IMR-90 (cell line): ENCODE measurements at regions not wholly inside any gene's neighbourhood (a gene's known extent, or its start where the extent isn't known, plus 50 kb on each side); places are given as distances from the start of the nearest gene placed in this dataset.

Source experiments
- ATAC-seq: fragments of 200-7000 bp; cut with Tn5 transposase; 2 replicates; pipeline ENCODE4 v1.9.1; 2020; ENCODE audit warnings: low read depth, mild to moderate bottlenecking, moderate library complexity
- BruUV-seq: library from RNA; stranded (reverse); fragments of 400-500 nt; replicated peaks from 2 replicates; lab custom pipeline; 2021; lab: Mats Ljungman, UMichigan
- CTCF ChIA-PET: fragments of 300-600 bp; formaldehyde crosslinking; extraction: SDS; loops from one replicate; lab custom pipeline; 2021; ENCODE audit warnings: antibody characterized with exemption; lab: Yijun Ruan, JAX
- POLR2A ChIA-PET: fragments of 300-600 bp; sonication (Branson Sonifier 250); formaldehyde crosslinking; loops from one replicate; lab custom pipeline; 2022; ENCODE audit warnings: antibody characterized with exemption; ENCODE audit not compliant: unreplicated experiment; lab: Charles Lee
- DNase-seq: peaks from one replicate; pipeline ENCODE4 v3.0.0; 2013
- H2AFZ ChIP-seq: replicated peaks from 2 replicates; pipeline ENCODE3; 2013; ENCODE audit warnings: low read length, mild to moderate bottlenecking; ENCODE audit not compliant: poor library complexity
- H2AK5ac ChIP-seq: 2 replicates; pipeline ENCODE4 v1.6.1; 2013; ENCODE audit warnings: low read depth, low read length, inconsistent platforms
- H2AK9ac ChIP-seq: replicated peaks from 2 replicates; pipeline ENCODE3; 2013; ENCODE audit warnings: mild to moderate bottlenecking, low read depth, low read length, moderate library complexity; ENCODE audit not compliant: poor library complexity
- H2BK120ac ChIP-seq: 2 replicates; pipeline ENCODE4 v1.6.1; 2013; ENCODE audit warnings: low read depth, low read length, inconsistent platforms
- H2BK15ac ChIP-seq: 3 replicates; pipeline ENCODE4 v1.6.1; 2013; ENCODE audit warnings: low read depth, low read length, inconsistent platforms
- H2BK20ac ChIP-seq: 2 replicates; pipeline ENCODE4 v1.6.1; 2013; ENCODE audit warnings: low read depth, mild to moderate bottlenecking, inconsistent platforms, low read length, moderate library complexity
- H2BK5ac ChIP-seq: 2 replicates; pipeline ENCODE4 v1.6.1; 2013; ENCODE audit warnings: mild to moderate bottlenecking, low read depth, low read length, inconsistent platforms; ENCODE audit not compliant: poor library complexity, severe bottlenecking
- H3K14ac ChIP-seq: replicated peaks from 2 replicates; pipeline ENCODE4 v1.6.1; 2013; ENCODE audit warnings: low read depth, low read length, inconsistent platforms
- H3K18ac ChIP-seq: 2 replicates; pipeline ENCODE4 v1.6.1; 2013; ENCODE audit warnings: low read depth, low read length, control low read depth
- H3K23ac ChIP-seq: 2 replicates; pipeline ENCODE4 v1.6.1; 2013; ENCODE audit warnings: low read depth, low read length, inconsistent platforms
- H3K27ac ChIP-seq: 2 replicates; pipeline ENCODE4 v1.5.1; 2013; ENCODE audit warnings: mild to moderate bottlenecking, control low read depth, low read length; ENCODE audit not compliant: insufficient read depth
- H3K27me3 ChIP-seq: 2 replicates; pipeline ENCODE4 v1.6.1; 2013; ENCODE audit warnings: low read length; ENCODE audit not compliant: control insufficient read depth, insufficient read depth
- H3K36me3 ChIP-seq: 2 replicates; pipeline ENCODE4 v1.6.1; 2013; ENCODE audit warnings: low read length, mixed read lengths; ENCODE audit not compliant: control insufficient read depth, insufficient read depth
- H3K4ac ChIP-seq: 2 replicates; pipeline ENCODE4 v1.6.1; 2013; ENCODE audit warnings: low read depth, low read length, inconsistent platforms
- H3K4me1 ChIP-seq: 2 replicates; pipeline ENCODE4 v1.6.1; 2013; ENCODE audit warnings: low read length, mixed read lengths; ENCODE audit not compliant: control insufficient read depth, insufficient read depth
- H3K4me2 ChIP-seq: 2 replicates; pipeline ENCODE4 v1.6.1; 2013; ENCODE audit warnings: low read depth, mild to moderate bottlenecking, control low read depth, low read length, moderate library complexity
- H3K4me3 ChIP-seq: 2 replicates; pipeline ENCODE4 v1.5.1; 2013; ENCODE audit warnings: low read depth, mild to moderate bottlenecking, control low read depth, low read length, moderate library complexity; ENCODE audit not compliant: insufficient read depth
- H3K56ac ChIP-seq: 2 replicates; pipeline ENCODE4 v1.6.1; 2013; ENCODE audit warnings: low read length, inconsistent platforms; ENCODE audit not compliant: insufficient read depth; ENCODE audit errors: extremely low read depth
- H3K79me1 ChIP-seq, 2 experiments: 2 replicates each; pipeline ENCODE4 v1.6.1; 2013; ENCODE audit warnings: low read length in 2 of 2, inconsistent platforms in 1 of 2, low read depth in 1 of 2
- H3K9ac ChIP-seq: 2 replicates; pipeline ENCODE4 v1.6.1; 2013; ENCODE audit warnings: low read depth, low read length, control low read depth
- H3K9me1 ChIP-seq: 2 replicates; pipeline ENCODE4 v1.6.1; 2013; ENCODE audit warnings: low read length, inconsistent platforms; ENCODE audit not compliant: insufficient read depth
- H3K9me3 ChIP-seq: 2 replicates; pipeline ENCODE4 v1.6.1; 2013; ENCODE audit warnings: low read length; ENCODE audit not compliant: control insufficient read depth, insufficient read depth
- H4K20me1 ChIP-seq: 2 replicates; pipeline ENCODE4 v1.6.1; 2013; ENCODE audit warnings: low read length, inconsistent platforms; ENCODE audit not compliant: insufficient read depth
- H4K5ac ChIP-seq: 2 replicates; pipeline ENCODE4 v1.6.1; 2013; ENCODE audit warnings: mild to moderate bottlenecking, low read depth, low read length, control low read depth
- H4K8ac ChIP-seq, 2 experiments: 2 replicates each; pipeline ENCODE4 v1.6.1; 2013; ENCODE audit warnings: low read depth in 2 of 2, low read length in 2 of 2, control low read depth in 1 of 2, inconsistent platforms in 1 of 2
- H4K91ac ChIP-seq: 2 replicates; pipeline ENCODE4 v1.6.1; 2013; ENCODE audit warnings: low read depth, low read length, inconsistent platforms; ENCODE audit not compliant: insufficient read depth
- BHLHE40 ChIP-seq: fragments of 150-350 bp; IDR thresholded peaks from 2 replicates; pipeline ENCODE4 v1.6.1; 2016; ENCODE audit warnings: mild to moderate bottlenecking, low read depth, low read length
- CEBPB ChIP-seq: IDR thresholded peaks from 2 replicates; pipeline ENCODE4 v1.6.1; 2012; ENCODE audit warnings: low read depth, low read length, improper control_type of control experiment
- RFX5 ChIP-seq: IDR thresholded peaks from 2 replicates; pipeline ENCODE4 v1.8.0; 2012; ENCODE audit warnings: low read depth, mild to moderate bottlenecking, low read length, moderate library complexity
- SMC3 ChIP-seq: fragments of 150-350 bp; IDR thresholded peaks from 2 replicates; pipeline ENCODE4 v1.6.1; 2016; ENCODE audit warnings: low read depth, mild to moderate bottlenecking, antibody characterized with exemption, low read length, moderate library complexity
- WGBS, 2 experiments: methylation state at CpG; one replicate each; pipeline versions ENCODE4 v1.1.5 to v1.1.7; 2013; ENCODE audit warnings: missing lambda C conversion rate in 2 of 2; ENCODE audit not compliant: insufficient read length in 1 of 2; ENCODE audit errors: extremely low coverage in 2 of 2; 5-methylcytosine and 5-hydroxymethylcytosine counted together
- dilution Hi-C: fragments of 300-500 bp; cut with HindIII; formaldehyde crosslinking; loops from one replicate; pipeline ENCODE4 v1.14.3; 2018; ENCODE audit warnings: low sequenced_read_pairs; ENCODE audit not compliant: unreplicated experiment
- in situ Hi-C: fragments of 300-500 bp; cut with MboI; formaldehyde crosslinking; loops from 3 replicates; pipeline ENCODE4 v1.14.3; 2019; ENCODE audit warnings: low sequenced_read_pairs, inconsistent platforms, mixed read lengths
- intact Hi-C: fragments of 100-400 bp; cut with micrococcal nuclease; formaldehyde crosslinking; loops from 2 replicates; pipeline ENCODE4 v1.10.0; 2022
- TF ChIP-seq, protein P1 (sequence below): fragments of 150-350 bp; IDR thresholded peaks from 2 replicates; pipeline ENCODE4 v1.6.1; 2017; ENCODE audit warnings: mild to moderate bottlenecking, antibody characterized with exemption, low read length, low read depth

DNA sequence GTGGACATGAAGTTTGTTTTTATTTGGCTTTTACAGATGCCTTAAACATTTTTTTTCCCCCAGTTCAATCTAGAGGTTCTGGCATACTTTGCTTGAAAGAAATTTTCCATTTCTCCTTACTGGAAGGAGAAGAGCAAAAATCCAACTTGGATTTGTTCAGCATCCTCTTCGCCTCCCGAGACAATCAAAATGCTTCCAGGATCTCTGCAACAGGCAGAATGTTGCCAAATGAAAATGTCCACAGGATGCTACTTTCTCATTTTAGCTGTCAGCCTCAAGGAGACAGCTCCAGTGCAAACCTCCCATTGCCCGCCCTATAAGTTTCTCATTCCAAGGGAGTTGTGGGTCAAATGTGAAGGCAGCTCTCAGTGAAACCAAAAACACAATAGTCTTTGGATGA, 1972.1 kb downstream of the MAT2B start:
- CTCF ChIA-PET, result no interaction called here
- no peaks in the 10 kb centered on the region for H3K79me1 ChIP-seq

More for the DNA sequence above, 1972.1 kb downstream of the MAT2B start:
- Histone ChIP-seq H3K14ac (no peak overlapping the region), H3K27ac (no peak overlapping the region), H2AK9ac (no peak overlapping the region), H3K18ac (no peak overlapping the region), H3K36me3 (no peaks in the 10 kb centered on the region), H3K4ac (no peak overlapping the region), H4K8ac (no peak overlapping the region), H3K9ac (no peak overlapping the region), H2BK20ac (no peak overlapping the region), H2AK5ac (no peak overlapping the region), H4K5ac (no peak overlapping the region), H3K56ac (no peak overlapping the region), H3K9me3 (no peaks in the 10 kb centered on the region), H4K91ac (no peak overlapping the region), H3K4me3 (no peak overlapping the region), H2BK15ac (no peak overlapping the region), H3K27me3 (no peaks in the 10 kb centered on the region), H4K20me1 (no peaks in the 10 kb centered on the region), H3K4me1 (no peaks in the 10 kb centered on the region), H3K23ac (no peak overlapping the region), H2BK120ac (no peak overlapping the region), H3K4me2 (no peak overlapping the region), H3K9me1 (no peaks in the 10 kb centered on the region), H2BK5ac (no peak overlapping the region), H2AFZ (no peak overlapping the region)
- ATAC-seq (no peak), DNase-seq (no peak)
- POLR2A ChIA-PET, result no interaction called here
- dilution Hi-C loops (no loop called here), in situ Hi-C loops (no loop called here), intact Hi-C loops (no loop called here)
- TF ChIP-seq RFX5, result no peak
- TF ChIP-seq, protein P1, sequence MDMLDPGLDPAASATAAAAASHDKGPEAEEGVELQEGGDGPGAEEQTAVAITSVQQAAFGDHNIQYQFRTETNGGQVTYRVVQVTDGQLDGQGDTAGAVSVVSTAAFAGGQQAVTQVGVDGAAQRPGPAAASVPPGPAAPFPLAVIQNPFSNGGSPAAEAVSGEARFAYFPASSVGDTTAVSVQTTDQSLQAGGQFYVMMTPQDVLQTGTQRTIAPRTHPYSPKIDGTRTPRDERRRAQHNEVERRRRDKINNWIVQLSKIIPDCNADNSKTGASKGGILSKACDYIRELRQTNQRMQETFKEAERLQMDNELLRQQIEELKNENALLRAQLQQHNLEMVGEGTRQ, result no peak
- TF ChIP-seq CEBPB, result no peak
- TF ChIP-seq SMC3, result no peak
- TF ChIP-seq BHLHE40, result no peak
- no CpG with 5 or more reads among the region's 3 CpGs for WGBS, 2 experiments
- no TSS peak for BruUV-seq
